ENCODE measurements at regions not wholly inside any gene's neighbourhood (a gene's known extent, or its start where the extent isn't known, plus 50 kb on each side); places are given as distances from the start of the nearest gene placed in this dataset.

DNA sequence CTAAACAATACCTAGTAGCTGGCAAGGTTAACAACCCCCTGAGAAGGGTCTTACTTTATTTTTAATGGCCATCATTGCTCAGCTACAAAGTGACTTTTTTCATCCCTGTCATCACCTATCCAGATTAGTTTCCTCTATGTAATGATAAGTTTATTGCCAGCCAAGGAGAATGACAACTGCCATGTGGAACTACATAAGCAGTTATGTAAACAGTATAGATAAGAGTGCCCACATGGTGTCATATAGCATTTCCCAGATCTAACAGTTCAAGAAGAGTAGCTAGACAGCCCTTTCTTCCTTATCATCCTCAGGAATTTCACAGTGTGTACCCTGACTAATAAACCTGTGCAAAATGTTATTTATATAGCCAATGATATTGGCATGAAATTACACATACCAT is 240.2 kb upstream of the PIK3C3 start:
- in situ Hi-C loops (cut with MboI; ENCODE audit: low pct_unique_long_range_greater_than_20kb, low sequenced_read_pairs) = no loop called here
- no peak for DNase-seq

DNA sequence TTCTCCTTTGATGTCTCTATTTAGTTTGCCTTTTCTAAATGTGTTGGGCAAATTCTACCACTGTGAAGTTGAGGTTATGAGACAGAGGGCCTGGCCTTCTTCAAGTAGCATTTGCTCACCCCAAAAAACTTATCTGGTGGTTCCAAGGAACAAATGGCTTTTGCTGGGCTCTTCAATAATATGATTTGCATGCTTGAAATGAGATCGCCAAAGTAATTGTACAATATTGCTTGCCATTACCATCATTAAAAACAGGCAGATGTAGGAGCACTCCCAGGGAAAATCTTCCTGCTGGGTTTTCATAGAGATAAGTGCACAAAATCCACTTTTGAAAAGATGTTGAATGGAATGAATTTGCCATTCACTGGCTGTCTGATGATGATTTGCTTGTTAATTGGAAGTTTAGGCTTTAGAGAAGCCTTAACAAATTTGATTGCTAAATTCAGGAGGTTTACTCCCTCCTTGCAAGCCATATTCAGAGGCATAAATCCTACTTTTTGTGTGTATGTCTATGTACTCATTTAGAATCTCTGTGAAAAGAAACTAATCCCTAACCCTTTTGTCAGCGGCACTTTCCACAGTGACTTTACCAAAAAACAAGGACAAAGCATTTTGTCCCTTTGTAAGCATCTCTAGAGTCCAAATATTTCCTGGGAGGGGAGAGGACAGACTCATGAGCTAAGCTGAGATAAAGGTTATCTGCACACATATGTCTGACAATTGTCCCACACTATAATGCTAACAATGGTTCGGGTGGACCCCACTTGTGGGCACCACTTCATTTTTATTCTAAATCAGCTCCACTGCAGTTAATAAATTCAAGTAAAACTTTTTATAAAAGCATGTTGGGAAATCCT is 240.8 kb upstream of the PIK3C3 start:
- in situ Hi-C loops (cut with MboI; ENCODE audit: low pct_unique_long_range_greater_than_20kb, low sequenced_read_pairs) = no loop called here
- DNase-seq = no peak

DNA sequence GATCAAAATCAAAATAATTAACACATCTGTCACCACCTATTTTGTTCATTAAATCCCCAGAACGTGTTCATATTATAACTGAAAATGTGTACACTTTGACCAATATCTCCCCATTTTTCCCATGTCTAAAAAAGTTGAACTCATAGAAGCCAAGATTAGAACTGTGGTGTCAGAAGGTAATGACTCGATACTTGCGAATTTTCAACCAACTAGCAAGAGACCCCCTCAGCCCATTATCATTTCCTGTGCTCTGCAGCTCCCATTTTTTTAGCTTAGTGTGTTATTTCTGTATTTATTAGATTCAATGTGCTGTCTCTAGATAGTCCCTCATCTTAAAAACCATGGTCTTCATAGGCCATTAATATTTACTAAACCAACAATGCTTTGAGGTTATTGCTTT is 248.7 kb upstream of the PIK3C3 start:
- in situ Hi-C loops (cut with MboI; ENCODE audit: low pct_unique_long_range_greater_than_20kb, low sequenced_read_pairs) = no loop called here
- DNase-seq = no peak

DNA sequence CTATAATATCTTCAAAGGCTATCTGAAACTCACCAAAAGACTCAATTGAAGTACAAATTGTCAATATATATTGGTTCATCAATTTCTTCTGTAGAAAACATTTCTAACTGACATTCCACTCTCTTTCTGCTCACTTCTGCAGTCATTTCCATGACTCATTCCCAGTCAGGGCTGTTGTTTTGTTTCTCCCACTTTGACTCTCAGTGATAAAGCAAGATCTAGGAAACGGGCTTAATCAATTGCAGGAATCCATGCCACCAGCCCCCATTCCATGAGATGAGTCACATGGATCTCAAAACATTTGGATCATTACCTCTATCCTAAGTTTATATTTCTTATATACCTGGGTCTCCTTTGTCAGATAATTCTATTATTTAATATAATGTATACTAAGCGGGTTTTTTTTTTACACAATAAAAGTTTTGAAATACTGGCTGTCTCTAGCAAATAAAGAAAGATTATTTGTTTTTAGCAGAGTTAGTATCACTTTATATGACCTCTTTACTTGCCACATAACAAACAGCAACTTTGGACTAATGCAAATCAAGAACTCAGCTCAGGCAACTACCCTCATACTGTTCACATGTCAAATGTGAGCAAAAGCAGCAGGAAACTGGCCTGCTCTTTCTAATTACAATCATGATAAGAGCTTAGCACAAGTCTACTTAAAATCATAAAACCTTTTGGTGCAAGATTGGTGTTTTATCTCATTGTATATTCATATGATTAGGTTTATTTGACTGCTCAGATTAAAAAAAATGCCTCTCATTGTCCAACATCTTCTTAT is 251.1 kb upstream of the PIK3C3 start:
- DNase-seq = no peak
- in situ Hi-C loops (cut with MboI; ENCODE audit: low pct_unique_long_range_greater_than_20kb, low sequenced_read_pairs) = no loop called here

DNA sequence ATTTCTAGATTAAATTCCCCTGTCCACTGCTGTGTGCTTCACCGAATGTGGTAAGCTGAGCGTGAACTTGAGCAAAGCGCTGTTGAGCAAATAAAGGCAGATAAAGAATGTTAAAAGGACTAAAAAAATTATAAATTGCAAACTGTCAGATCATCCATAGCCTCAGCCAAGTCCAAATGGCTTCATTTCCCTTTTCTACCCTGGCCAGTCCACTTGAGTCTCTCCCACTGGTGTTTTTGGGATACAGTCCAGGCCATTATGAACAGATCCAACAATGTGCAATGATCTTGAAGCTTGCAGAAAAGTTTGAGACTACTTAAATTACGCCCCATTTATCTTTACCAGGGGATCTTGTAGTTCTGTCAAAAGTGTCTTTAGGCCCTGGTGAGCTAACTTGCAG is 254.6 kb upstream of the PIK3C3 start:
- in situ Hi-C loops (cut with MboI; ENCODE audit: low pct_unique_long_range_greater_than_20kb, low sequenced_read_pairs) = no loop called here
- no peak for DNase-seq

DNA sequence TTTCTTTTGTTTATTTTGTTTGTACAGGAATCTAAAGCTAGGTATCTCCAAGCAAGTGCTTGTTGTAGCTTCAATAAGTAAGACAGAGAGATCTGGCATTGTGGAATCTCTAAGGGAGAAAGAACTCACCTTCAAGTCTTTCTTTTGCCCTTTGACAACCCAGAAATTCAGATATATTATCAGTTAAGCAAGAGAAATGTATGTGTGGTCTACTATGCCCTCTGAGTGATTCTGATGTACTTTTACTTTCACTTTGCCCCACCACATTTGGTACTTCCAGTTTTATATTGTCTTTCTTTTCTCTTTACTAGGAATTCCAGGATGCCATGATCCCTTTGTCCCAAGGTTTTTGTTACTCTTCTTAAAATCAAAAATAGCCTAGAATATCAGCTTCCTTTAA is 259.6 kb upstream of the PIK3C3 start:
- in situ Hi-C loops (cut with MboI; ENCODE audit: low pct_unique_long_range_greater_than_20kb, low sequenced_read_pairs) = no loop called here
- DNase-seq = no peak

DNA sequence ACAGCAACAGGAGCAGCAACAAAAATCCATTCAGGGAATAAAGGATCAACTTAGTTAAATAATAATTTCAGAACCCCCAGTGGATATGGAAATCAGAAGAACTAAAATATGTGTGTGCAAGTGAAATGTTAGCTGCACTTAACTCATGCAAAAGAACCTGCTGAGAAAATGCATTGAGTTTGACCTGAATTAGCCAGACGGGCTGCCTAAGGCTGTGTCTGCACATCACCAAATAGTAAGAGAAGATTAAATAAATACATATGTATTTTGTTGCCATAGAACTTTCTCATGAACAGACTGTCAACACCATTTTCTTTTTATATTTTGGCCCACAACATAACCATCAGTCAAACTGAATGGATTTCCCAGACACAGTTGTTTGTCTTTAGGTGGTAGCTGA is 262.0 kb upstream of the PIK3C3 start:
- in situ Hi-C loops (cut with MboI; ENCODE audit: low pct_unique_long_range_greater_than_20kb, low sequenced_read_pairs) = no loop called here
- no peak for DNase-seq

DNA sequence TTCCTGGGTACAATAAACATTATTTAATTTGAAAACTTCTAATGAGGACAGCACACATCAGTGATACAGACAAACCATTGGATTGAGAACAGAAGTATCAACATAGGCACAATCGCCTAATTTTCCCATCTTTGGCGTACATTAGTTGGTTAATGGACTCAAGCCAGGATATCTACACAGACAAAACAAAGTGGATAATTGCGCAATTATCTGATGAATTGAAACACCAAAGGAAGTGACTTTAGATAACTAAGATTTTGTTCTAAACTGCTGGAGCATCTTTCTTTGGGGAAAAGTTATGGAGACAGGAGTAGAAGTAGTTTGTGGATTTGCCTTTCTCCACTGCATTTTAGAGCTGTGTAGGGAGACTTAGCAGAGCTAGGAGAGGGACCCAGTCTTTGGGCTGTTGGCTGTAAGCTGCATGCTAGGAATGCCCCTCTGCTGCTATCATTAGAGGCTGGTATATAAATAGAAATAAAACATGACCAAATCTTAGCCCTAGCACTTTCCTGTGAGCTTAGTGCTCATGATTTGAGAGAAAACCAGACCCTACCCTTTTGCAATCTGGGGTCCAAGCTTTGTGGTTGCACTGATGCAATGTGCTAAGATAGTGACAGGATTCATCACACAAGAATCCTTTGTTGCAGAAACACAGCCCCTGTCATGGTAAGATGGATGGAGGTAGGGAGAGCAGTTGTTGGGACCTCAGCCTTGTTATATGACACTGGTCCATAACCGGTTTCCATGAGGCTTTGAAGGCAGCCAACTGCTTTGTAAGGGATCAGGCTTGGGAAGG is 264.5 kb upstream of the PIK3C3 start:
- DNase-seq = no peak
- in situ Hi-C loops (cut with MboI; ENCODE audit: low pct_unique_long_range_greater_than_20kb, low sequenced_read_pairs) = no loop called here

DNA sequence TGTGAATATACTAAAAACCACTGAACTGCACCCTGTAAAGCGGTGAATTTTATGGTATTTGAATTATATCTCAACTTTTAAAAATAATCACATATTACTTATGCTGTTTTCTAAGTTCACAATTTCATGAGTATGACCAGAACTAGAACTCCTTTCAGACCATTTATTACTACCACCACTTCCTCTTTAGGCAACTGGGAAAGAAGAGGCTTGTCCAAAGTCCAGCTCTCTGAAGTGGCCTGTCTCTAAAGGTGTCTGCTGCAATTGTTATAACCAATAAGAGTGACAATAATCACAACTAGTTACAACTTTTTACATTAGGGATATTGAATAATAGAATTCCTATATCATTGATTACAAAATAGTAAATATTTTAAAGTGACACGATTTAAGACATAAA is 267.9 kb upstream of the PIK3C3 start:
- DNase-seq = no peak
- in situ Hi-C loops (cut with MboI; ENCODE audit: low pct_unique_long_range_greater_than_20kb, low sequenced_read_pairs) = no loop called here

DNA sequence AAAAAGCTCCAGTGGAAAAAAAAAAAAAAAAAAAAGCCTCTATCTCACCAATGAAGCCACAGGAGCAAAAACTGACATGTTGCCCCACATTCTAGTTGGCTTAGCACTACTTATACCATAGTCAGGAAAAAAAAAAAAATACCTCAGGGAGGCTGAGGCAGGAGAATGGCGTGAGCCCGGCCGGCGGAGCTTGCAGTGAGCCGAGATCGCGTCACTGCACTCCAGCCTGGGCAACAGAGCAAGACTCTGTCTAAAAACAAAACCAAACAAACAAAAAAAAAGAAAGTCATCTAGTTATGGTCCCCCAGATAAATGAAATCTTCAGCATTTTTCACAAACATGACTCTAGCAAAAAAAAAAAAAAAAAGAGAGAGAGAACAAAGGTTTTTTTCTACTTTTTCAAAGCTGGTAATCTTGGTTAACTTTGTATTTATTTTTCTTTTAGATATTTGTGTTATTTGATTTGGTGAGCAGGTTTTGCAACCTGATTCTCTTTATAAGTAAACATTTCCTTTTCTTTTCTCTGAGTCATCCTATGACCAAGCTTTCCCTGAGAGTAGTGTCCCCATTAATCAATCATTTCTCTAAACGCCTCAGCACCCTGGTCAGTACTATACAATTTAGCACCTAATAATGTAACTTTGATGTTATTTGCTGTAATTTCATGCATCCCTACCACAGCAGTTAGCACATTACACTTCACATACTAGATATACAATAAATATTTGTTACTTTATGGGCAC is 273.7 kb upstream of the PIK3C3 start:
- in situ Hi-C loops (cut with MboI; ENCODE audit: low pct_unique_long_range_greater_than_20kb, low sequenced_read_pairs) = no loop called here
- no peak for DNase-seq

DNA sequence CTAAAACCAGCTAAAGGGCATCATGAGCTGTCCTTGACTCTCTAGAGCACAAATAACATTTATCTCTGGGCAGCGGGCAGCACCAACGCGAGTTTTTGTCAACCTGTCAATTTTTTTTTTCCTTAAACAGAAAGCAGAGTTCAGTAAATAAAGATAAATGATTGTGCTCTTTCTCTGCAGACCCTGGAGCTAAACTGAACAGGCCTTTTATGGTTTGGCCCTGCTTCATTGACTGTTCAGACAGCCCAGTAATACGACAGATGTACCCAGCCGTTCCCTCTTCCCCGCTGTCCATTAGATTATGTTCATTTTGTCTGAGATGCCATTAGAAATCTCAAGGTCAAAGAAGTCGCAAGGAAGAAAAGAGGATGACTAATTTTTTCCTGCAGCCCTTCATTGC is 280.5 kb upstream of the PIK3C3 start:
- no peak for DNase-seq
- in situ Hi-C loops (cut with MboI; ENCODE audit: low pct_unique_long_range_greater_than_20kb, low sequenced_read_pairs) = no loop called here

DNA sequence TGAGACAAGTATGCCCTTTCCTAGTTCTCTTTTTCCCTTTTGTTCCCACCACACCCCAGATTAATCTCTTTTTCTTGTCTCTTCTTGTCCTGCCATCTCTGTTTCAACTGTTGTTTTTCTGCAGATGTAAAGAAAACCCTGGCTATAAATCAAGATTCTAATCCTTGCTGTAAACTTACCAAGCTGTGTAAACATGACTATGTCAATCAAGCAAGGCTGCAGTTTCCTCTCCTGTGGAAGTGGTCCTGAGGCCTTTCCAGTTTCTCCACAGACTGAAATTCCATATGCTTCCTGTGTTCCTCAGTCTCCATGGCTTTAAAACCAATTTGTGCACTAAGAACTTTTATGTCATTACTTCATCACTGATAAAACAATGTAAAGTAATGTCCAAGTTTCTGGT is 288.8 kb upstream of the PIK3C3 start:
- in situ Hi-C loops (cut with MboI; ENCODE audit: low pct_unique_long_range_greater_than_20kb, low sequenced_read_pairs) = no loop called here
- no peak for DNase-seq

DNA sequence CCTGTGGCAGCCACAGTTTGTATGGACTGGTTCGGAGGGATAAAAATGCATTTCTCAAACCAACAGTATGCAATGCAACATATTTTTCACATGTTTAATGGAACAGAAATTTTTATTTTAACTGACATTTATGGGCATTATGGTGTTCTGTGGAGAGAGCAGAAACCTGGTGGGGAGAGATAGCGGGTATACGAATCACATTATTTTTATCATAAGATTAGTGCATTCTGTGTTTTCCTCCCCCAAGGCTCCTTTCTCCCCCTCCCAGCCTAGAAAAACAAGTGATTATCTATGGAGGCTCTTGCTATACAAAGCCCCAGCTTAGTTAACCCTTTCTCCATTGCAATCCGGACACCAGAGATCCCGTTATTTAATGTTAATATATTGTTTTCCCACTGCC is 289.8 kb upstream of the PIK3C3 start:
- DNase-seq = no peak
- in situ Hi-C loops (cut with MboI; ENCODE audit: low pct_unique_long_range_greater_than_20kb, low sequenced_read_pairs) = no loop called here

DNA sequence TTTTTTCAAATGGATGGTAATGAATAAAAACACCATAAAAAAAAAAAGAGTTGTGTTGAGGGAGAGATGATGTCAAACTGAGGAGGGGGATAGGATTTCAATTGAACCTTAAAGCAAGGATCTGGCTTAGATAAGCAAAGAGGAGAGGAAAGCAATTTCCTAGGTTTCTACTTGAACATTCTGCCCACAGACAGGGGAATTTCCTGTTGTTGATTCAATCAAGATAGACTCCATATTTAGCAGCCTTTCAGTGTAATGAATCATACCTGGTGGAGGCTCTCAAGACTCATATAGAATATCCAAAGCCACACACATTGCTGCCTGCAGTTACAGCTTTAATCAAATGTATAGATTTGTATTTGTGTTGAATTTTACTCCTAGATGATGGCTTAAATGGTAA is 294.4 kb upstream of the PIK3C3 start:
- DNase-seq = no peak
- in situ Hi-C loops (cut with MboI; ENCODE audit: low pct_unique_long_range_greater_than_20kb, low sequenced_read_pairs) = no loop called here

DNA sequence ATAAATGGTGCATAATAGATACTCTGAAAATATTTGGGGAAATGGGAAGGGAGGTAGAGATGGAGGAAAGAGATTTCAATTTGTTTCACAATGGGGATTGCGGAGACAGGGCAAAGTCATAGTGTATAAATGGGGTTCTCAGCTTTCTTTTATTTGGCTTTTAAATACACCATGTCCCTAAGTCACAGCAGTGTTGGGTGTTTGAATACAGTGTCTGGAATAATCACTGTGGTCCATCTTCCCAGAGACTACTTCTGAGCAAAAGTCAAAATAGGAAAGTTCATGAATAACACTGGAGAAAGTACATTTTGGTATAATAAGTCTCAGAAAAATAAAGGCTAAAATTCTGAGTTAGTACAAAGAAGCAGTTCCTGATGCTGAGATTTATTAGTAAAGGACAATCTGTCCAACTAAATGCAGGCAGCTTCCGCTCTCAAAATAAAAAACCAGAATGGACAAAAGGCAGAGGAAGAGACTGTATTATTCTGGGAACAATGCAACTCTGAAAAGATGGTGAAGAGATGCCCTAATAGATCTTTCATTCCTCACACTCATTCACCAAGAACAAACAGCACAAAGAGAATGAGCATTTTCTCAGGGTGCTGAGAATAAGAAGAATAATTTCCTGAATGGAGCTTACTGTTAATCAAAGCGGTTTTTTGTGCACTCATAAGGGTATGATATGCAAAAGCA is 295.4 kb upstream of the PIK3C3 start:
- in situ Hi-C loops (cut with MboI; ENCODE audit: low pct_unique_long_range_greater_than_20kb, low sequenced_read_pairs) = no loop called here
- DNase-seq = no peak

DNA sequence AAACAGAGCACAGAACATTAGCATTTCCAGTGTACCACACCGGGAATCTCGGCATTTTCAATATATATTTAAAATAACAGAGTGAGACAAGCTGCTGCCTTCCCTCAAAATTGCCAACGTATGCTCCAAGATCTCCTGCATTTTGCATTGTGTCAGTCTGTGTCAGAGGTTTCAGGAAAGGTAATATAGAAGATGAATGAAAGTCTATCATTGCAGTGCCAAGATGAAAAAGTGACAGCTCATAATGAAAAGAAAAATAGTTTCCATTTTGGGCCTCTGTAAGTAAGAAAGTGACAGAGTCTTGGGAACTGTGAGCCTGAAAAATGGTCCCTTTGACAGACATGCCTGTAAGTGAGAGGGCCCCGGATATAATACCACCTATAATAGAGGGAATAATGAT is 297.8 kb upstream of the PIK3C3 start:
- in situ Hi-C loops (cut with MboI; ENCODE audit: low pct_unique_long_range_greater_than_20kb, low sequenced_read_pairs) = no loop called here
- DNase-seq = no peak

DNA sequence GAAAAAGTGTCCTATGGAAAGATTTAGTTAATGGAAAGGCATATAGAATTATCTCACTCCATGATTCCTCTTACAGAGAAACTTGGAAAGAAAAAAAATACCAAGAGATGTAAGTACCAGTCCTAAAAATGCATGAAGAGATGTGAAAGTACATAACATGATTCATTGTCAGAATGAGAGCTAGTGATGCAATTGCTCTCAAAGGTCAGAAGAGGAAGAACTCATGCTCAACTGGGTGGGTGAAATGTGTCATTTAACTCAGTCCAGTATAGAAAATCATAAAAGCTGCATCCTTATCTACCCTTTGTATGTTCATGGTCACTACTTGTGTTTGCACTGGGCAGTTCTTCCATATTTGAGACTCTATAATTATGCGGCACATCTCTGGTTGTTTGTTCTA is 300.0 kb upstream of the PIK3C3 start:
- no peak for DNase-seq
- in situ Hi-C loops (cut with MboI; ENCODE audit: low pct_unique_long_range_greater_than_20kb, low sequenced_read_pairs) = no loop called here

DNA sequence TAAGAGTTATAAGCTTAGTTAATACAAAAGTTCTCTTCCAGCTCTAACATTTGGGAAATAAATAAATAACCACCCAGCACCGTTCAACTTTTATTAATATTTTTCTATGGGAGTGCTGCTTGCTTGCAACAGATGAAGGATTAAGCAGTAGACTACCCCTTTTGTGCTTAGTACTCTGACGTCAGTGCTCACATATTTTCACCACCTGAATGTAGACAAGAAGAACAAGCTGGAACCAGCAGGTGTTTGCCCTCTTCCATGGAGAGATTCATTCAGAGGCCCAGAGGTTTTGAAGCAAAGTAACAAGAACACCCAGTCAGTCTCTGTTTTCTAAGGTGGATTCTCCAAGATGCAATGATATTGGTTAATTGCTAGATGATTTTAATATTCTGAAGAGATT is 307.1 kb upstream of the PIK3C3 start:
- DNase-seq = no peak
- in situ Hi-C loops (cut with MboI; ENCODE audit: low pct_unique_long_range_greater_than_20kb, low sequenced_read_pairs) = no loop called here
